ENCODE measurements at regions not wholly inside any gene's neighbourhood (a gene's known extent, or its start where the extent isn't known, plus 50 kb on each side); places are given as distances from the start of the nearest gene placed in this dataset.

DNA sequence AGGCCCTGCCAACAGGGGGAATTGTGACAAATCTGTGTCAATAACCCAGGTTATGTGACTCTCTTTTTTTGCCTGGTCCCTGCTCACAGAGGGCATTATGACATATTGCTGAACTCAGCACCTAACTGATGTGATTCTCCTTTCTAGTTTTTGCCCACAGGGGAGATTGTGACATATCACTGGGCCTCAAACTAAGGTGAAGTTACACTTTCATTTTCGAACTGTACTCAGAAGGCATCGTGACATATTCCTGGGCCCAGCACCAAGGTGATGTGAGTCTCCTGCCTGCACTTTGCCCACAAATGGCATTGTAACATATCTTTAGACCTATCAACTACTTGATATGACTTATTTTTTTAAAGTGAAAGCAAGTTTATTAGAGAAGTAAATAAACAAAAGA lies 83.0 kb downstream of the ZNF728 start:
- TF ChIP-seq, protein P1, sequence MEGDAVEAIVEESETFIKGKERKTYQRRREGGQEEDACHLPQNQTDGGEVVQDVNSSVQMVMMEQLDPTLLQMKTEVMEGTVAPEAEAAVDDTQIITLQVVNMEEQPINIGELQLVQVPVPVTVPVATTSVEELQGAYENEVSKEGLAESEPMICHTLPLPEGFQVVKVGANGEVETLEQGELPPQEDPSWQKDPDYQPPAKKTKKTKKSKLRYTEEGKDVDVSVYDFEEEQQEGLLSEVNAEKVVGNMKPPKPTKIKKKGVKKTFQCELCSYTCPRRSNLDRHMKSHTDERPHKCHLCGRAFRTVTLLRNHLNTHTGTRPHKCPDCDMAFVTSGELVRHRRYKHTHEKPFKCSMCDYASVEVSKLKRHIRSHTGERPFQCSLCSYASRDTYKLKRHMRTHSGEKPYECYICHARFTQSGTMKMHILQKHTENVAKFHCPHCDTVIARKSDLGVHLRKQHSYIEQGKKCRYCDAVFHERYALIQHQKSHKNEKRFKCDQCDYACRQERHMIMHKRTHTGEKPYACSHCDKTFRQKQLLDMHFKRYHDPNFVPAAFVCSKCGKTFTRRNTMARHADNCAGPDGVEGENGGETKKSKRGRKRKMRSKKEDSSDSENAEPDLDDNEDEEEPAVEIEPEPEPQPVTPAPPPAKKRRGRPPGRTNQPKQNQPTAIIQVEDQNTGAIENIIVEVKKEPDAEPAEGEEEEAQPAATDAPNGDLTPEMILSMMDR (IDR thresholded peaks at IDR 0.05), result no peak
- no peaks in the 10 kb centered on the region for H3K27me3 ChIP-seq (ENCODE audit: control insufficient read depth in 2 of 2, insufficient read depth in 2 of 2, low read length in 2 of 2)
- no peaks in the 10 kb centered on the region for H3K4me1 ChIP-seq (ENCODE audit: control insufficient read depth in 1 of 2, insufficient read depth in 2 of 2, low read length in 2 of 2)
- H4K20me1 ChIP-seq (ENCODE audit: insufficient read depth, low read length), result no peaks in the 10 kb centered on the region
- H2AFZ ChIP-seq (ENCODE audit: insufficient read depth, low read depth, low read length, poor library complexity, severe bottlenecking), result no peak overlapping the region
- no peak overlapping the region for H3K9ac ChIP-seq (ENCODE audit: insufficient read depth, low read length, poor library complexity, severe bottlenecking)
- peaks cover 5 to 58% (median 48%) of the 10 kb centered on the region in 7 donors for H3K9me3 Mint-ChIP-seq
- H3K27ac ChIP-seq (ENCODE audit: low read depth in 1 of 2, low read length in 2 of 2), result no peak overlapping the region
- no peak overlapping the region for H3K27ac Mint-ChIP-seq
- H3K4me1 Mint-ChIP-seq, result no peaks in the 10 kb centered on the region
- no peaks in the 10 kb centered on the region for H3K36me3 Mint-ChIP-seq
- no peak for DNase-seq
- no peaks in the 10 kb centered on the region for H3K79me2 ChIP-seq (ENCODE audit: insufficient read depth, low read length)
- no peaks in the 10 kb centered on the region for H3K27me3 Mint-ChIP-seq (ENCODE audit: low read depth in 3 of 3)
- no peak overlapping the region for H3K4me2 ChIP-seq (replicated peaks; ENCODE audit: extremely low read depth, low read length, poor library complexity, severe bottlenecking)
- 90% methylated on average over 2 of the region's 2 CpGs for WGBS (ENCODE audit: insufficient coverage)
- no peaks in the 10 kb centered on the region for H3K36me3 ChIP-seq (replicated peaks in 1 of 2; ENCODE audit: control insufficient read depth in 1 of 2, insufficient read depth in 2 of 2, low read length in 2 of 2)
- H3K9me3 ChIP-seq (replicated peaks in 1 of 2; ENCODE audit: control insufficient read depth in 1 of 2, insufficient read depth in 1 of 2, low read length in 2 of 2), result peaks cover 47 to 81% of the 10 kb centered on the region in 2 donors
- no peak overlapping the region for H3K4me3 Mint-ChIP-seq
- H3K4me3 ChIP-seq (replicated peaks in 1 of 3; ENCODE audit: low read depth in 2 of 3, low read length in 3 of 3), result no peak overlapping the region
- intact Hi-C loops (cut with micrococcal nuclease), result loop anchor here in 1 of 2 donors (10.0 kb wide), 1 partner anchor 1385 kb away; no protein-coding TSS in a partner anchor

Measured in CD14-positive monocyte (primary cell).